ENCODE measurements at regions not wholly inside any gene's neighbourhood (a gene's known extent, or its start where the extent isn't known, plus 50 kb on each side); places are given as distances from the start of the nearest gene placed in this dataset.

GRCh38 chr6:85390105-85390728 lies 59.7 kb upstream of the NT5E start:
- DNase-seq (ENCODE audit: extremely low read depth, low read depth) = no peak
- TF ChIP-seq, protein P1, sequence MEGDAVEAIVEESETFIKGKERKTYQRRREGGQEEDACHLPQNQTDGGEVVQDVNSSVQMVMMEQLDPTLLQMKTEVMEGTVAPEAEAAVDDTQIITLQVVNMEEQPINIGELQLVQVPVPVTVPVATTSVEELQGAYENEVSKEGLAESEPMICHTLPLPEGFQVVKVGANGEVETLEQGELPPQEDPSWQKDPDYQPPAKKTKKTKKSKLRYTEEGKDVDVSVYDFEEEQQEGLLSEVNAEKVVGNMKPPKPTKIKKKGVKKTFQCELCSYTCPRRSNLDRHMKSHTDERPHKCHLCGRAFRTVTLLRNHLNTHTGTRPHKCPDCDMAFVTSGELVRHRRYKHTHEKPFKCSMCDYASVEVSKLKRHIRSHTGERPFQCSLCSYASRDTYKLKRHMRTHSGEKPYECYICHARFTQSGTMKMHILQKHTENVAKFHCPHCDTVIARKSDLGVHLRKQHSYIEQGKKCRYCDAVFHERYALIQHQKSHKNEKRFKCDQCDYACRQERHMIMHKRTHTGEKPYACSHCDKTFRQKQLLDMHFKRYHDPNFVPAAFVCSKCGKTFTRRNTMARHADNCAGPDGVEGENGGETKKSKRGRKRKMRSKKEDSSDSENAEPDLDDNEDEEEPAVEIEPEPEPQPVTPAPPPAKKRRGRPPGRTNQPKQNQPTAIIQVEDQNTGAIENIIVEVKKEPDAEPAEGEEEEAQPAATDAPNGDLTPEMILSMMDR (IDR thresholded peaks at IDR 0.05; ENCODE audit: low read depth, low read length, missing control alignments) = no peak
- no peak overlapping the region for H3K4me3 ChIP-seq (replicated peaks; ENCODE audit: low read depth, low read length)

DNA sequence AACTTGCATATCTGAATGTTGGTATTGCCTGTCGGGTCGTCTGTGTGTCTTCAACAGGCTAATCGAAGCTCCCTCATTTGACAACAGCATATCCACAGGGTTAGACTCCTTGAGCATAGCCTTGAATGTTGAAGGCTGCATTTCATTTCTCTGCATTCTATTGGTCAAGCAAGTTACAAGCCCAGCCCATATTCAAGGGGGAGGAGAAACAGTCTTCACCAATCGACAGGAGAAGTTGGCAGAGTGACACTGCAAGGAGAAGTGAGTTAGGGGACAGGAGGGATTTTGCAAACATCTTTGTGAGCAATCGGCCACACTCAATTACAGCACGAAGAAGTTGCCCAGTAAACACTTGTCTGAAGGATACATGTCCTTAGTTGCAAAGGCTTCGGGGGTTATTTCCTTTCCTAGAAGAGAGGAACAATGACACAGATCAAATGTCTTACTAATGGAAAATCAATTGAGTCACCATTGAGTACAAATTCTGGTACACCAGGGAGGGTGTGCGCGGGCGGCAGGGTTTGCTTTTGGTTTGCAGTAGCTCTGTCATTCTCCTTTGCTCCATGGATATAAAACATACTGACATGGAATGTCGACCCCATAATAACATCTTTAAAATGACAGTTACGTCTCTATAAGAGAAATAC lies 60.6 kb upstream of the NT5E start:
- no peak for DNase-seq (ENCODE audit: extremely low read depth, low read depth)
- H3K4me3 ChIP-seq (replicated peaks; ENCODE audit: low read depth, low read length) = no peak overlapping the region
- TF ChIP-seq, protein P1 (IDR thresholded peaks at IDR 0.05; ENCODE audit: low read depth, low read length, missing control alignments) = no peak

DNA sequence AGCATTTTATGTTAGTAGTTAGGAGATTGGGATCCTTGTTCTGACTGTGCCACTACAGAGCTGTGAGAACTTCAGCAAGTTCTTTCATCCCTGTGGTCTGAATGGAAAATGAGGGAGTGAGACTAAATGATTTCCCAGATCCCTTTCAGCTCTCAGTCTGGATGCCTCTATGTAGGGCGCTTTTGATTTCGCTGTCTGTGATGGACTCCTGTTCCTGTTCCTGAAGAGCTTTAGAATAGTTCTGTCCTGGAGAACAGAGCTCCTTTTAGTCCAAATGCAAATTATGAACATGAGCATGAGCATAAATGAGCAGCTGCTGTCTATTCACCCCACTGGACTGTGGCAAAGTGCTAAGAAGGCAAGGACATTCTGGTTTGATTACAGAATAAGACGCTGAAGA lies 61.4 kb upstream of the NT5E start:
- TF ChIP-seq, protein P1 (IDR thresholded peaks at IDR 0.05; ENCODE audit: low read depth, low read length, missing control alignments) = no peak
- H3K4me3 ChIP-seq (replicated peaks; ENCODE audit: low read depth, low read length) = no peak overlapping the region
- no peak for DNase-seq (ENCODE audit: extremely low read depth, low read depth)

DNA sequence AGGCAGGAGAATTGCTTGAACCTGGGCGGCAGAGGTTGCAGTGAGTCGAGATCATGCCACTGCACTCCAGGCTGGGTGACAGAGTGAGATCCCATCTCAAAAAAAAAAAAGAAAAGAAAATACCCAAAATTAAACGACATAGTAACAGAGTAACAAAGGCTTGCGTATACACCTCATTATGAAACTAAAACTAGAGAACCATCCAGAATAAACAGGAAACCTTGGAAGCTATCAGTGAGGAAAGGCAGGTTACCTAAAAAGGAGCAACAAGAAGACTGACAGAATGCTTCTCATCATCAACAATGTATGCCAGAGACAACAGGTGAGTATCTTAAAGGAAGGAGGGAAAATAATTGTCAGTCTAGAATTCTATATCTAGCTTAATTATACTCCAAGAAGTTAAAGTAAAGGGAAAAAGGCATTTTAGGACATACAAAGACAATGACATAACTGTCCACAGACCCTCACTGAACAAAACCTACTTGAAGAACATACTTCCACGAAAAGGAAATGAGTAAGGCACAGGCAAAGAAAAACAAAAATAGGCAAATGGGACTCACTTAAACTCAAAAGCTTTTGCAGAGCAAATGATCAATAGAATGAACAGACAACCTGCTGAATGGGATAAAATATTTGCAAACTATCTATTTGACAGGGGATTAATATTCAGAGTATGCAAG lies 64.1 kb upstream of the NT5E start:
- no peak overlapping the region for H3K4me3 ChIP-seq (replicated peaks; ENCODE audit: low read depth, low read length)
- no peak for DNase-seq (ENCODE audit: extremely low read depth, low read depth)
- TF ChIP-seq, protein P1 (IDR thresholded peaks at IDR 0.05; ENCODE audit: low read depth, low read length, missing control alignments) = no peak

DNA sequence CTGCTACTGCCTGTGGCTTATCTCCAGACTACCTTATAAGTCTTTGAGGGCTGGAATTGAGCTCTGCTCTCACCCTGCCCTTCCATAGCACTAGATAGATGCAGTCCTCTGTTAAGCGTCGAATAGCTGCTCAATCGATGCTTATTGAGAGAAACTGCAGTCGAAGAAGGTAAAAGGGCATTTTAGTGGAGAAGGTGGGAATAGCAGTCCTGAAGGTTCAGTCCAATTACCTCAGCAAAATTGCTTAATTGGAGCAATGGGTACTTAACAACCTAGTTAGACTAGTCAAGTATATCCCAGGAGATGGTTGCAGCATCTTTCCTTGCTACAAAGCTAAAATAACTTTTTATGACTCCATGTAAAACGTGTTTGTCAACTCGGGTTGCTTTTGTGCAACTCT lies 66.8 kb upstream of the NT5E start:
- H3K4me3 ChIP-seq (replicated peaks; ENCODE audit: low read depth, low read length) = no peak overlapping the region
- no peak for DNase-seq (ENCODE audit: extremely low read depth, low read depth)
- TF ChIP-seq, protein P1 (IDR thresholded peaks at IDR 0.05; ENCODE audit: low read depth, low read length, missing control alignments) = no peak

GRCh38 chr6:85382541-85382940 lies 67.3 kb upstream of the NT5E start:
- no peak overlapping the region for H3K4me3 ChIP-seq (replicated peaks; ENCODE audit: low read depth, low read length)
- TF ChIP-seq, protein P1 (IDR thresholded peaks at IDR 0.05; ENCODE audit: low read depth, low read length, missing control alignments) = no peak
- DNase-seq (ENCODE audit: extremely low read depth, low read depth) = no peak
